Lower leg skin (tissue), 4 donors: ENCODE measurements at regions not wholly inside any gene's neighbourhood (a gene's known extent, or its start where the extent isn't known, plus 50 kb on each side); places are given as distances from the start of the nearest gene placed in this dataset.

Experiments
- DNase-seq, 2 donors: peaks; one replicate each; pipeline ENCODE4 v3.0.0-alpha.2; 2019; ENCODE audit warnings: low spot score in 2 of 2
- H3K4me3 ChIP-seq: fragments of 200-600 bp; sonication (generic); 2 replicates; pipeline ENCODE4 v1.5.1; 2017; ENCODE audit warnings: mild to moderate bottlenecking, low read depth; ENCODE audit not compliant: poor library complexity, severe bottlenecking
- CTCF ChIP-seq, 3 donors: fragments of 450-650 bp; IDR thresholded peaks; one replicate each; pipeline ENCODE4 v1.5.1; 2016; ENCODE audit warnings: antibody characterized with exemption in 3 of 3, mild to moderate bottlenecking in 3 of 3, moderate library complexity in 2 of 3
- POLR2A ChIP-seq, 2 donors: fragments of 450-650 bp; IDR thresholded peaks; one replicate each; pipeline ENCODE4 v1.6.1; 2016 to 2017; ENCODE audit warnings: antibody characterized with exemption in 2 of 2, mild to moderate bottlenecking in 1 of 2, moderate library complexity in 1 of 2
- WGBS, 2 donors: methylation state at CpG; one replicate each; pipeline ENCODE4 v1.1.5; 2018; 5-methylcytosine and 5-hydroxymethylcytosine counted together
- intact Hi-C: fragments of 100-400 bp; cut with DNase I; formaldehyde crosslinking; loops from one replicate; pipeline ENCODE4 v1.15.0; 2023; ENCODE audit warnings: low total_unique reads

DNA sequence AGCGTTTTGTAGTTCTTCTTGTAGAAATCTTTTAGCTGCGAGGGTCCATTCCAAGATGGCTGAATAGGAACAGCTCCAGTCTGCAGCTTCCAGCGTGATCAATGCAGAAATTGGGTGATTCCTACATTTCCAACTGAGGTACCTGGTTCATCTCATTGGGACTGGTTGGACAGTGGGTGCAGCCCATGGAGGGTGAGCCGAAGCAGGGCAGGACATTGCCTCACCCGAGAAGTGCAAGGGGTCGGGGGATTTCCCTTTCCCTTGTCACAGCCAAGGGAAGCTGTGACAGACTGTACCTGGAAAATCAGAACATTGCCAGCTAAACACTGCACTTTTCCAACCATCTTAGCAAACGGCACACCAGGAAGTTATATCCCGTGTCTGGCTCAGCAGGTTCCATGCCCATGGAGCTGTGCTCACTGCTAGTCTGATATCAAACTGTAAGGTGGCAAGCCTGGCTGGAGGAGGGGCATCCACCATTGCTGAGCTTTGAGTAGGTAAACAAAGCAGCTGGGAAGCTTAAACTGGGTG lies 176.0 kb upstream of the SPRY2 start:
- DNase-seq = no peak
- TF ChIP-seq CTCF (IDR thresholded peaks at IDR 0.05) = no peak
- TF ChIP-seq POLR2A (IDR thresholded peaks at IDR 0.05) = no peak

DNA sequence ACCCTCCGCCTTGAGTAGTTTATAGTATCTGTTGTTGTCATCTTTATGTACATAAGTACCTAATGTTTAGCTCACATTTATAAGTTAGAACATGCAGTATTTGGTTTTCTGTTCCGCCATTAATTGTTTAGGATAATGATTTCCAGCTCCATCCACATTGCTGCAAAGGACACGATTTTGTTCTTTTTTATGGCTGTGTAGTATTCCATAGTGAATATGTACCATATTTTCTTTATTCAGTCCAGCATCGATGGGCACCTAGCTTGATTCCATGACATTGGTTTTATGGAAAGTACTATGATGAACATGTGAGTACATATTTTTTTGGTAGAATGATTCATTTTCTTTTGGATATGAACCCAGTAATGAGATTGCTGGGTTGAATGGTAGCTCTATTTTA lies 174.4 kb upstream of the SPRY2 start:
- 93 to 98% methylated on average over 4 of the region's 4 CpGs for WGBS, 2 donors
- no peak for DNase-seq

More for the DNA sequence above, 176.0 kb upstream of the SPRY2 start:
- WGBS, 2 donors = 90 to 92% methylated on average over 8 of the region's 8 CpGs
- intact Hi-C loops = no loop called here
- H3K4me3 ChIP-seq = no peak overlapping the region

GRCh38 chr13:80513196-80513595 lies 172.3 kb upstream of the SPRY2 start:
- TF ChIP-seq CTCF (IDR thresholded peaks at IDR 0.05) = no peak
- no peak for TF ChIP-seq POLR2A (IDR thresholded peaks at IDR 0.05)

More for the DNA sequence above, 174.4 kb upstream of the SPRY2 start:
- intact Hi-C loops = no loop called here
- no peak for TF ChIP-seq CTCF (IDR thresholded peaks at IDR 0.05)
- no peak for TF ChIP-seq POLR2A (IDR thresholded peaks at IDR 0.05)
- no peak overlapping the region for H3K4me3 ChIP-seq

DNA sequence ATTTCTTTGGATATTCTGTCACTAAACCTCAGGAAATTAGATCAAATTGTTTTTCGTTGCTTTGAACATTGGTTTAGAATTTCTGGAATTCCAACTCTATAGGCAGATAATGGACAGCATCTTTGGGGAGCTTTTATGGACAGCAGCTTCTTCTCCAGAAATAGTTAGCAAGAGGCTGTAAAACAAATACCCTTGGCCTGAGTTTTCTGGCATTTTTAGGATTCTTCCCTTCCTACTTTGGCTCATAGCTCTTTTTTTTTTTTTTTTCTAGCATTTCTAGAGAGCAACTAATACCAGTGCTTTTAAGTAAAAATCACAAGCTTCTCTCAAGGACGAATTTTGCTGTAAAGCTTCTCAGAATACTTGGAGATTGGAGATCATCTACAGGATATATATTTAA lies 169.8 kb upstream of the SPRY2 start:
- DNase-seq = no peak
- H3K4me3 ChIP-seq = no peak overlapping the region
- 77 to 78% methylated on average over 2 of the region's 2 CpGs for WGBS, 2 donors
- TF ChIP-seq POLR2A (IDR thresholded peaks at IDR 0.05) = no peak
- TF ChIP-seq CTCF (IDR thresholded peaks at IDR 0.05) = no peak
- intact Hi-C loops = no loop called here

More at GRCh38 chr13:80513196-80513595, 172.3 kb upstream of the SPRY2 start:
- DNase-seq = no peak
- no peak overlapping the region for H3K4me3 ChIP-seq
- intact Hi-C loops = no loop called here
- WGBS, 2 donors = 90 to 100% methylated on average over 1 of the region's 1 CpG

DNA sequence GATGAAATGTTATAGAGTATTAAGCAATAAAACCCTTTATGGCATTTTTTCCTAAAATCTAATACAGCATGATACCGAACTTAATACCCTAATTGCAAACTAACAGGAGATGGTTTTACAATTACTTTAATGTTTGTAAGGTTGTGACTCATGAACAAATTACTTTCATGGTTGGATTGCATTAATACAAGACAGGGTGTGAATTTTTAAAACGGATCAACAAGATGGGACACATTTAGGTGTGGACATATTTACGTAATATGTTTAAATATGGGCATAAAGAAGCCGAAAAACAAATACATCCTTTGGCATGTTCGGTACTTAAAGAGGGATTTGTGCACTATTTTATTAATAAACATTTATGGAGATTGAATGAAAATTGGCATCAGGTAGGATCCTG lies 168.3 kb upstream of the SPRY2 start:
- intact Hi-C loops = no loop called here
- no peak overlapping the region for H3K4me3 ChIP-seq
- TF ChIP-seq CTCF (IDR thresholded peaks at IDR 0.05) = no peak
- TF ChIP-seq POLR2A (IDR thresholded peaks at IDR 0.05) = no peak
- DNase-seq = no peak
- WGBS, 2 donors = 57 to 67% methylated on average over 5 of the region's 5 CpGs

DNA sequence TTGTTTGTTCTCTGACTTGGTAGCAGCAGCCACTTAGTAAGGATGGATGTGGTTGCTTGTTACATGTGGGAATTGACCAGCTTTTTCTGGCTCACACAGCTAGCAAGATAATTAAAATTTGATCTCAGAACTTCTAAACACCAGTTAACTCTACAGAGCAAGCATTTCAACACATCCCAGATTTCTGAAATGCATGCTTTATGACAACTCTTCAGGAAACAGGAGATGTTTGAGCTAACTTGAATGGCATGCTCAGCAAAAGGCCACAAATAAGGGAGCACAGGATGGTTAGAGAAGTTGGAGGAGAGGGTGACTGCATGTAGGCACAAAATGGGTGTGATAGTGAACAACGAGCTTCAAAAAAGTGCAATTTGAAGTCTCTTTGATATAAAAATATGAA lies 167.1 kb upstream of the SPRY2 start:
- 62 to 75% methylated on average over 1 of the region's 1 CpG for WGBS, 2 donors
- no peak overlapping the region for H3K4me3 ChIP-seq
- TF ChIP-seq POLR2A (IDR thresholded peaks at IDR 0.05) = no peak
- no peak for TF ChIP-seq CTCF (IDR thresholded peaks at IDR 0.05)
- intact Hi-C loops = no loop called here
- no peak for DNase-seq
